KBM-7 (cell line): ENCODE measurements at regions not wholly inside any gene's neighbourhood (a gene's known extent, or its start where the extent isn't known, plus 50 kb on each side); places are given as distances from the start of the nearest gene placed in this dataset.
A peak's percentile ranks its signal among the peaks of the same experiment; 100 is the strongest.

Source experiments
- DNase-seq: peaks from one replicate; pipeline ENCODE4 v3.0.0-alpha.2; 2015
- in situ Hi-C: fragments of 300-500 bp; cut with MboI; formaldehyde crosslinking; loops from 2 replicates; pipeline ENCODE4 v1.14.3; 2020; ENCODE audit warnings: low sequenced_read_pairs, low pct_unique_long_range_greater_than_20kb, mixed read lengths

DNA sequence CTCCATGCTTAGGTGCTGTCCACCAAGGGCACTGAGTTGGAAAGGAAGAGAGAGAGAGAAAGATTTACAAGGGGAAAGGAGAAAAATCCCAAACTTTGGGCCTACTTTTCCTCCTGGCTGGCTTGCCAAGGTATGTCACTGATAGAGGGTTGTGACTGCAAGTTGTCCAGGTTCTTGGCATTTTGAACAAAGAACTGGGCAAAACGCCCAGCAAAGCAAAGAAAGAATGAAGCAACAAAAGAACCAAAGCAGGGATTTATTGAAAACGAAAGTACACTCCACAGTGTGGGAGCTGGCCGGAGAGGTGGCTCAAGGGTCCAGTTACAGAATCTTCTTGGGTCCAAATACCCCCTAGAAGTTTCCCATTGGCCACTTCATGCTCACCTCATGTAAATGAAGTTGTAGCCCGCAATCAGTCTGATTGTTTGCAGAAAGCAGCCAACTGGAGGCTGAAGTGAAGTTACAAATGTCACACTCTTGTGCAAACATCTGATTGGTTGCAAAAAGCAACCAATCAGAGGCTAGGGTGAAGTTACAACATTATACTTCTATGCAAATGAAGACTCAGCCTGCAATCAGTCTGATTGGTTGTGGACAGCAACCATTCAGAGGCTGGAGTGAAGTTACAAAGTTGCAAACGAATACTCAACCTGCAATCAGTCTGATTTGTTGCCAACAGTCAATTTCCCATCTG lies 263.5 kb downstream of the YTHDC2 start:
- DNase-seq: no peak
- in situ Hi-C loops: no loop called here

DNA sequence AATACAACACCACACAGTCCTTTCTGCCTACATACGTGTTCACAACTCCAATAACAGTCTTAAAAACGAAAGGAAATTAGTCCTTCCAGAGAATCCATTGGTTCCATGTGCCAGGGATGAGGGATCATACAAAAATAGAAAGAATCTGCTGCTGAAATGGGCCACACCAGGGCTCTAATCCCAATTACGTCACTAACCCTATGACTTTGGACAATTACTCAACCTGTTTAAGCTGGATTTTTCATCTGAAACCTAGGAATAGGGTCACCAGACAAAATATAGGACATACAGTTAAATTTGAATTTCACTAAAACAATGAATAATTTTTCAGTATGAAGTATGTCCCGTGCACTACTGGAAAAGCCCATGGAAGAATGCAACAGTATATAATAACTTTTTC lies 264.7 kb downstream of the YTHDC2 start:
- in situ Hi-C loops: no loop called here
- no peak for DNase-seq

- in situ Hi-C loops: no loop called here
- no peak for DNase-seq
These were observed 274.7 kb downstream of the YTHDC2 start for GRCh38 chr5:113788141-113788655.

DNA sequence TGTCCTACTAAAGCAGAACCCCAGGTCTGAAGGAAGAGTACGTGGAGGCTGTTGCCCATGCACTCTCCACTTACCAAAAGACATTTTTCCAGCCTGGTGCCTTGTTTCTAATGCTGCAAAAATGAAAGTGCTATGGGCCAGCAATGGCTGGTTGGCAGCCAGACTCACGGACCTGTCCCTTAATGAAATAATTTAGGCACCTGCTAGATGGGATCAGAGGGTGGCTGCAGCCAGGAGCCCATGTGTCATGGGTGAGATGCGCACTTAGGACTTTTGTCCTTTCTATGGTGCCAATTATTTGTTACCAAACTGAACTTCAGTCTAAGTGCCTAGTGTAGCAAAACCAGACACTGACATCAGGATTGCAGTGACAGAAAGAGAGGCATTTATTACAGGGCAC lies 276.3 kb downstream of the YTHDC2 start:
- no peak for DNase-seq
- in situ Hi-C loops: no loop called here

GRCh38 chr5:113792806-113793205 lies 279.3 kb downstream of the YTHDC2 start:
- in situ Hi-C loops: no loop called here

DNA sequence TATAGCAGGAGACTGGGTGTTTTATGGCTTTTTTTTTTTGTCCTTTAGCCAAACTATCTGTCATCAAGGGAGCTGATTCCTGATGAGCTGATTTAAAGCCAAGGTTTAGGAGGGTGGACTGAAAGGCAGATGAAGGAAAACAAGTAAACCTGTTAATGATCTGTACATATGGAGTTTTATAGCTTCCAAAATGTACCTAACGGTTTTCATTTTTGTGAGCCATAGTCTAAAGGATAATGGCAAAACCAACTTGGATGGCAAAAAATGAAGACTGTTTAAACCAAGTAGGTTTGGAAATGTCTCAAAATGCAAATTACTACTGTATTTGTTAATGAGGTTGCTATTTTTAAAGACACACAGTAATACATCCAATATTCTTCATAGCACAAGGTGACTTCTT lies 281.5 kb downstream of the YTHDC2 start:
- in situ Hi-C loops: no loop called here
- DNase-seq: no peak

More at GRCh38 chr5:113792806-113793205, 279.3 kb downstream of the YTHDC2 start:
- DNase-seq: no peak

GRCh38 chr5:113800686-113801085 lies 287.2 kb downstream of the YTHDC2 start:
- no peak for DNase-seq
- in situ Hi-C loops: no loop called here

- no peak for DNase-seq
- in situ Hi-C loops: no loop called here
These were observed 290.8 kb downstream of the YTHDC2 start for GRCh38 chr5:113804264-113804663.

DNA sequence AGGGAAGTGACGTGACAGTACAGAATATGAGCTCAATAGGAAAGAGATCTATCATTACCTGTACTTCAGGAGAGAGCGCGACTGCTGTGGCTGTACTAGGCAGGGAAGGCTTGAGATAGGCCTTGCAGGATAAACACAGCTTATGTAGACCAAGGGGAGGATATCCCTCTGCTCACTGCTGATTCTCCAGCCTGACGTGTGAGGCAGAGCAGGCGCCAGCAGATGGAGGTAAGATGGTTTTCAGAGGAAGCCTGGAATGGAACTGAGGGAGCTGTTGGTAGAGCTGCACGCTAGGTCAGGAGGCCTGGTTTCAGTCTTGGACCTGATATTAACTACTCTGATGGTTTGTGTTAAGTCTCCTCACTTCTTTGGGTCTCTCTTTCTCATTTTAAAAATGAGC lies 291.4 kb downstream of the YTHDC2 start:
- DNase-seq: no peak

DNA sequence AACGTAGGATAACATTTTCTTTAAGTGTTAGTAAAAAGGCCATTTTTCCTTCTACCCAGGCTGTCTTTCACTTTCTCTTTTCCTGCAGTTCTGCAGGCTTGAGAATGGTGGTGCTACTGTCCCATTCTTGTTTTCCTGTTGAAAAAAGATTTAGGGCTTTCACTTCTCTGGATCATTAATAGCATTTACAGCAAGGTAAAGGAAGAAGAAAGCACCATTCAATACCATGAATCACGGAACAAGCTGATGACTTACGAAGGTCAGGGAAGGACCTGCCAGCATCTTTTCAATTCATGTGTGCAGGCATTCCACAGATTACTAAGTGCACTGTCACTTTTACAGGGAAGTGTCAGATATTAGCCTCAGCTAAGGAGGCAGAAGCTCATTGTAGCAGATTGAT lies 292.8 kb downstream of the YTHDC2 start:
- in situ Hi-C loops: no loop called here
- peak; percentile 8 for DNase-seq

More for the DNA sequence above, 291.4 kb downstream of the YTHDC2 start:
- in situ Hi-C loops: no loop called here

DNA sequence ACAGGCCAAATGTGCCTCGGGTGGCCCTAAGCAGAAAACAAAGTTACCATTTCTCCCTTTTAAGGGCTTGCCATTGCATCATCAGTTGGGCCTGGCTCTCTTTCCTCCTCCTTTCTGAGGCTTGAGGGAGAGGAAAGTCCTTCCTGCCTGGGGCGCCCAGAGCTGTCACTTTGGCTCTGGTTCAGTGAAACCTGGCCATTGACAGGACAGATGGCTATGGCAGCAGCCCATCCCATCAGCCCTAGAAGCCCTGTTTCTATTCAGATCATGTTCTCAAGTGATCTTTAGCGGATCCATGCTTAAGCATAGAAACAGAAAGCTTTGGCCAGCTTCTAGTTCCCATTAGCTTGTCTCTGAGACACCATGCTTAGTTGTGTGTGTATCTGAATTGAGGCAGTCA lies 293.4 kb downstream of the YTHDC2 start:
- DNase-seq: no peak
- in situ Hi-C loops: no loop called here

DNA sequence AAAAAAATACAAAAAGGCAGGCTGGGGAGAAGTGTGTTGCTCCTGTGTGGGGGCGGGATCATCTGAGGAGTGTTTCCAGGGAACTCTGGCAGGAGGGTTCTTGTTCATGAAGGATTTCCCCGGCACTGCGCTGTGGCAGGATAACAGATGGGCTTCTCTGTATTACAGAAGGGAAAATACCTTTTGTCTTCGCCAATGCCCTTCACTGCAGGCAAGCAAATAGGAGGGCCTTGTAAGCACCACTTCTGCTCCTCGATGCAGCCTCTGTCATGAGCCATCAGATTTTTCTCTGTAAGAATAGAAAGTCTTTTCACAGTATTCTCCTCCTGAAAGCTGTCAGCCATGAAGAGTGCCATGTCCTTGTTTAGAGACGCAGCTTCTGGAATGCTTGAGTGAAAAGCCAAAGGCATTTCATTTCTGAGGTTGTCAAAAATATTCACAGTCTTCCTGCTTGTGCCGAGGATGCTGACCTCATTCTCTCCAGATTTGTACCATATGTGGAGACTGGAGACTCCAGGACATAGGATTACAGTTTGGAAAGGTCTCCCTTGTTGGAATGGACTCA lies 294.0 kb downstream of the YTHDC2 start:
- no peak for DNase-seq

GRCh38 chr5:113808956-113809355 lies 295.5 kb downstream of the YTHDC2 start:
- DNase-seq: no peak
- in situ Hi-C loops: no loop called here

More for the DNA sequence above, 294.0 kb downstream of the YTHDC2 start:
- in situ Hi-C loops: no loop called here

GRCh38 chr5:113809626-113810025 lies 296.1 kb downstream of the YTHDC2 start:
- no peak for DNase-seq
- in situ Hi-C loops: no loop called here

DNA sequence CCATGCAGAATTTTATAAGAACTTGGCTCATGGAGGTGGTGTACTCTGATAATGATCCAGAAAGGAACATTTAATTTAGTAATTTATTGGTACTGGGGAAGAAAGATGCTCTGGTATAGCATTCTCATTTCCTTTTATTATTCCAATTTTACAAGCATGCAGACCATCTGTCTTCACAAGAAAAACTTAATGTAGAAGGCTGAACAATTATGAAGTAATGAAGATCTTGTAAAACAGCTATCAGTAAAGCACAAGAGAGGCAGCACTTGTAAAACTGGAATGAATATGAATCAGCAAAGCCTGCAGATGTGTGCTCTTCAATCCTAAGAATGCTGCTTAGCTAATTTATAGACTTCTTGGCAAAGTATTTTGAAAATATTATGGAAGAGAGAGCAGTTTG lies 300.0 kb downstream of the YTHDC2 start:
- in situ Hi-C loops: no loop called here
- no peak for DNase-seq

GRCh38 chr5:113817683-113818082 lies 304.2 kb downstream of the YTHDC2 start:
- no peak for DNase-seq
- in situ Hi-C loops: no loop called here

DNA sequence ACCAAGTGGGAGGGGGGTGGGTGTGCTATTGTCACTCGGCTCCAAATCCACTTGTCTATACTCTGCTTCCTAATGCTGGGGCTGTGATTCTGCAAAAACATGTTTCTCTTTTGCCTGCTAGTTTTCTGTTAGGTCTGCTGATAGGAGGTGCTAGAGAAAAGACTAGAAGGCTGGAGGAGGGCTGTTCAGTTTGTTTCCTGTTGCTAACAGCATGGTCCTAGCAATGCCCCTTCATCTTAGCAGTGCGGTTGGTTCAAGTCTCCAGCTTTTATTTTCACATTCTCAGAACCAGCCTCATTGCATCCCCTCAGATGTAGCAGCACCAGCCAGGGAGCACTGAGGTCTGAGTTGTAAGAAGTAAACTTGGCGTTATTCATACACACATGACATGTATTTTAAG lies 310.2 kb downstream of the YTHDC2 start:
- DNase-seq: no peak
- in situ Hi-C loops: no loop called here

DNA sequence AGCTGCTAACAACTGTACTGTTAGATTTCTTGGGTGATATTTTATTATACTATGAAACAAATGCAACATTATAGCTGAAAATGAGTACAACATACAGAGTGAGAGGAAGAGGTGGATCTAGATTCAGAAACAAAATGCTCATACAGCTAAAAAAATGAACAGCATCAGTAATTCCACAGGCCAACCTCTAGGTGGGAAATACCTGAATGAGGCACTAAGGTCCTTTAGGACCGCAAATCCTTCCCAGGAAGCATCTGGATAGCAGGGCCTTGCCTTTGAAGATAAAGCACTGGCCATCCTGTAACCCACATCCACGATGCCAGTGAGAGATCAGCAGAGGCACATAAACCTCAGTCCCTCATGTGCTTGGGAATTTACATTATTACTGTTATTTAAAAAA lies 310.8 kb downstream of the YTHDC2 start:
- no peak for DNase-seq
- in situ Hi-C loops: no loop called here

GRCh38 chr5:113825176-113825575 lies 311.7 kb downstream of the YTHDC2 start:
- no peak for DNase-seq
- in situ Hi-C loops: no loop called here

GRCh38 chr5:113846941-113847340 lies 333.4 kb downstream of the YTHDC2 start:
- DNase-seq: no peak

GRCh38 chr5:113864437-113864836 lies 350.9 kb downstream of the YTHDC2 start:
- in situ Hi-C loops: no loop called here
- no peak for DNase-seq

More at GRCh38 chr5:113846941-113847340, 333.4 kb downstream of the YTHDC2 start:
- in situ Hi-C loops: no loop called here
